Liver (tissue), 3 donors: ENCODE measurements at regions not wholly inside any gene's neighbourhood (a gene's known extent, or its start where the extent isn't known, plus 50 kb on each side); places are given as distances from the start of the nearest gene placed in this dataset.

Experiments
- CTCF ChIP-seq: fragments of 150-350 bp; IDR thresholded peaks from 2 replicates; pipeline ENCODE4 v1.5.1; 2017; ENCODE audit warnings: improper control_type of control experiment, low read depth, low read length; ENCODE audit not compliant: missing input control
- EGR1 ChIP-seq, 2 donors: IDR thresholded peaks; 2 replicates each; pipeline ENCODE4 v1.6.1; 2016 to 2018; ENCODE audit warnings: antibody characterized with exemption in 2 of 2, low read depth in 2 of 2
- FOXA2 ChIP-seq: IDR thresholded peaks from 2 replicates; pipeline ENCODE4 v1.6.1; 2016; ENCODE audit warnings: antibody characterized with exemption
- GABPA ChIP-seq, 2 donors: IDR thresholded peaks in 1 of 2; conservative IDR thresholded peaks in 1 of 2; 2 replicates each; pipeline ENCODE4 v1.6.1; 2016; ENCODE audit warnings: antibody characterized with exemption in 2 of 2, mild to moderate bottlenecking in 1 of 2, moderate library complexity in 1 of 2
- HNF4A ChIP-seq, 2 donors: conservative IDR thresholded peaks; 2 replicates each; pipeline ENCODE4 v1.6.1; 2016; ENCODE audit warnings: antibody characterized with exemption in 2 of 2, mild to moderate bottlenecking in 2 of 2
- JUND ChIP-seq, 2 donors: IDR thresholded peaks; 2 replicates each; pipeline ENCODE4 v1.6.1; 2016; ENCODE audit warnings: antibody characterized with exemption in 2 of 2
- MAX ChIP-seq: IDR thresholded peaks from 2 replicates; pipeline ENCODE4 v1.6.1; 2016; ENCODE audit warnings: antibody characterized with exemption
- TAF1 ChIP-seq: conservative IDR thresholded peaks from 2 replicates; pipeline ENCODE4 v1.6.1; 2016; ENCODE audit warnings: antibody characterized with exemption, mild to moderate bottlenecking
- donor health status: healthy.
- donor health status: healthy.

GRCh38 chr14:34189866-34190265, 239.0 kb upstream of the EGLN3 start:
- TF ChIP-seq CTCF (no peak), HNF4A (conservative IDR thresholded peaks at IDR 0.05) (no peak), GABPA (IDR thresholded peaks at IDR 0.05 in 1 of 2, conservative IDR thresholded peaks at IDR 0.05 in 1 of 2) (no peak), MAX (no peak), EGR1 (IDR thresholded peaks at IDR 0.05; ENCODE audit: low read depth in 2 of 2) (no peak), FOXA2 (no peak), TAF1 (no peak), JUND (IDR thresholded peaks at IDR 0.05) (no peak)
